Right atrium auricular region (tissue), 2 donors: ENCODE measurements at regions not wholly inside any gene's neighbourhood (a gene's known extent, or its start where the extent isn't known, plus 50 kb on each side); places are given as distances from the start of the nearest gene placed in this dataset.
A peak's percentile ranks its signal among the peaks of the same experiment; 100 is the strongest.

ENCODE experiments used
- DNase-seq: peaks from one replicate; pipeline ENCODE4 v3.0.0-alpha.2; 2019; ENCODE audit warnings: low spot score
- H3K27ac ChIP-seq, 2 donors: fragments of 200-600 bp; sonication (generic); 1 replicate in 1 of 2; 2 replicates in 1 of 2; pipeline ENCODE4 v1.5.1; 2016 to 2019
- H3K27me3 ChIP-seq, 2 donors: fragments of 200-600 bp; sonication (generic); one replicate each; pipeline versions ENCODE4 v1.5.1 to v1.6.0; 2017 to 2019
- H3K36me3 ChIP-seq: fragments of 200-600 bp; sonication (generic); one replicate; pipeline ENCODE4 v1.5.1; 2016
- H3K4me1 ChIP-seq, 2 donors: fragments of 200-600 bp; sonication (generic); one replicate each; pipeline versions ENCODE4 v1.5.1 to v1.6.0; 2017 to 2019
- H3K4me3 ChIP-seq, 2 donors: fragments of 200-600 bp; sonication (generic); 1 replicate in 1 of 2; 2 replicates in 1 of 2; pipeline ENCODE4 v1.5.1; 2017 to 2019; ENCODE audit warnings: mild to moderate bottlenecking in 1 of 2, moderate library complexity in 1 of 2
- H3K9me3 ChIP-seq, 2 donors: fragments of 200-600 bp; sonication (generic); one replicate each; pipeline ENCODE4 v1.5.1; 2019
- TF ChIP-seq, protein P1 (sequence below), 2 donors: fragments of 200-600 bp; sonication (generic); IDR thresholded peaks; one replicate each; pipeline ENCODE4 v1.5.1; 2019; ENCODE audit warnings: antibody characterized with exemption in 2 of 2

DNA sequence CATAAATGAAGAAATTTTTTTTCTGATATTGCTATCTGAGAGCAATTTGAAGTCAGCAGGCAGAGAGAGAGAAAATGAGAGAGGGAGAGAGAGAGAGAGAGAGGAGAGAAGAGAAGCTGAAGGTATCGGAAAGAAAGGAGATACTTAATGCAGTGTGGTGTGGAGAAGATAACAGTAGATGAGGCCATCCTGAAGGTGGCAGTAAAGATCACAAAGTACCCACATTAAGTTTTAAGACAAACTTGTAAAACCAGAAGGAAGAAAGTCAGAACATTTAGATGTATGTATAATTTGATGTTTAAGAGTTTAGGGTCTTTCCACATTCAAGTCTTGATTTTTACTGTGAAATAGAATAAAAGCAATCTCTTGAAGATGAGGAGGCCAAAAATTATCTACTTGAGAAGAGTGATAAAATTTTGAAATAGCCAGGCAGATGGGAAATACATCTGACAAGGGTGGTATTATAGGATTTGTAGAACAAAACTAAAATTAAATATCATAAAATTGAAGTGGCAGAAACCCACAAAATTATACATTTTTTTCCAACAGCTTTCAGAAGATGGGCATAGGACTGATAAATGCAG lies 1753.4 kb downstream of the MRPL39 start:
- no peaks in the 10 kb centered on the region for H3K27me3 ChIP-seq
- H3K27ac ChIP-seq: no peak overlapping the region
- TF ChIP-seq, protein P1, sequence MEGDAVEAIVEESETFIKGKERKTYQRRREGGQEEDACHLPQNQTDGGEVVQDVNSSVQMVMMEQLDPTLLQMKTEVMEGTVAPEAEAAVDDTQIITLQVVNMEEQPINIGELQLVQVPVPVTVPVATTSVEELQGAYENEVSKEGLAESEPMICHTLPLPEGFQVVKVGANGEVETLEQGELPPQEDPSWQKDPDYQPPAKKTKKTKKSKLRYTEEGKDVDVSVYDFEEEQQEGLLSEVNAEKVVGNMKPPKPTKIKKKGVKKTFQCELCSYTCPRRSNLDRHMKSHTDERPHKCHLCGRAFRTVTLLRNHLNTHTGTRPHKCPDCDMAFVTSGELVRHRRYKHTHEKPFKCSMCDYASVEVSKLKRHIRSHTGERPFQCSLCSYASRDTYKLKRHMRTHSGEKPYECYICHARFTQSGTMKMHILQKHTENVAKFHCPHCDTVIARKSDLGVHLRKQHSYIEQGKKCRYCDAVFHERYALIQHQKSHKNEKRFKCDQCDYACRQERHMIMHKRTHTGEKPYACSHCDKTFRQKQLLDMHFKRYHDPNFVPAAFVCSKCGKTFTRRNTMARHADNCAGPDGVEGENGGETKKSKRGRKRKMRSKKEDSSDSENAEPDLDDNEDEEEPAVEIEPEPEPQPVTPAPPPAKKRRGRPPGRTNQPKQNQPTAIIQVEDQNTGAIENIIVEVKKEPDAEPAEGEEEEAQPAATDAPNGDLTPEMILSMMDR (IDR thresholded peaks at IDR 0.05): peak in 1 of 2 donors; percentile 62
- no peaks in the 10 kb centered on the region for H3K36me3 ChIP-seq
- H3K9me3 ChIP-seq: no peaks in the 10 kb centered on the region
- DNase-seq: no peak
- H3K4me1 ChIP-seq: no peaks in the 10 kb centered on the region
- no peak overlapping the region for H3K4me3 ChIP-seq

DNA sequence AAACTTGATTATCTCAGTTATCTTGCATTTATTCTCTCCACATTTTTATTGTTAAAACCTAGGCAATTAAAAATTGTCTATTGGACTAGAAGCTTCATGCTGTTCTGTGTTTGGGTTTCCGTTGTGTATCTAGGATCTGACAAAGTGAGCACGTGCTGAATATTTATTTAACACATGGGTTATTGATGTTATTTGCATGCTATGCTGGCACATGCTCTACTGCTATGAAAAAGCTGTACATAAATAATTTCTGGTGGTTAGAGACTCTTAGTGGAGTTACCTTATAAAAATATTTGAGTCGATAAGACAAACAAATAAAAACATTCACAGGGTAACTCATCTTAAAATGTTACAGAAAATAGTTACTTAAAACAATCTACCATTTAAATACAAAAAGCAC lies 1769.7 kb downstream of the MRPL39 start:
- Histone ChIP-seq H3K4me3 (no peak overlapping the region), H3K4me1 (no peaks in the 10 kb centered on the region), H3K27me3 (no peaks in the 10 kb centered on the region), H3K36me3 (no peaks in the 10 kb centered on the region), H3K27ac (no peak overlapping the region), H3K9me3 (no peaks in the 10 kb centered on the region)
- no peak for DNase-seq
- TF ChIP-seq, protein P1 (IDR thresholded peaks at IDR 0.05): no peak

DNA sequence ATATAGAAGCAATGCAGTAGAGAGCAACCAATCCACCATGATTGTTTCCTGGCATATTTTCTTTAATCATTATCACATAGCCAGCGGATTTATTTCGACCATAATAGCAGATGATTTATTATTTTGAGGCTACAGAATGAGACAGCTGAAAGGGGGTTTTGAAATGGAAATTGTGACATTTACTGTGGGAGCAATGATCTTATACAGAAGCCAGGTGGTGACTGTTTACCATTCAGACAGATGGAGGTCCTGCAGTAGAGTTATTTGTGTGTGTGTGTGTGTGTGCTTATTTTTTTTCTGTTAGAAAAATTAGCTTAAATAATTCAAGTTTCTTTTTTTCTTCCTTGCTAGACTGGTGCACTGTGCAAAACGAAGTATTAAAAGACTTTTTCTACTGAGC lies 1784.5 kb downstream of the MRPL39 start:
- no peak for DNase-seq
- H3K27ac ChIP-seq: no peak overlapping the region
- TF ChIP-seq, protein P1 (IDR thresholded peaks at IDR 0.05): no peak
- H3K9me3 ChIP-seq: no peaks in the 10 kb centered on the region
- H3K27me3 ChIP-seq: no peaks in the 10 kb centered on the region
- H3K4me3 ChIP-seq: no peak overlapping the region
- H3K36me3 ChIP-seq: no peaks in the 10 kb centered on the region
- no peaks in the 10 kb centered on the region for H3K4me1 ChIP-seq

DNA sequence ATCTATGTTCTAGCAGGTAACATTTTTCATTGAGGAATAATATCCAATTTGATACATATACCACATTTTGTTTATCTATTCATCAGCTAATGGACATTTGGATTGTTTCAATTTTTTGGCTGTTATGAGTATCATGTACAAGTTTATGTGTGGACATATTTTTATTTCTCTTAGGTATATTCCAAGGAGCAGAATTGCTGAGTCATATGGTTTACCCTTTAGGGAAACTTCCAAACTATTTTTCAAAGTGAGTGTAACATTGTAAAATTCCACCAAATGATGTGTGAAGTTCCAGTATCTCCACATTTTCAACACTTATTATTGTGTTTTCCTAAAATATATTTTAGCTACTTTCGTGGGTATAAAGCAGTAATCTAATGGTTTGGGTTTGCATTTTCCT lies 1789.9 kb downstream of the MRPL39 start:
- no peaks in the 10 kb centered on the region for H3K27me3 ChIP-seq
- no peak for DNase-seq
- no peaks in the 10 kb centered on the region for H3K4me1 ChIP-seq
- TF ChIP-seq, protein P1 (IDR thresholded peaks at IDR 0.05): no peak
- H3K27ac ChIP-seq: no peak overlapping the region
- H3K36me3 ChIP-seq: no peaks in the 10 kb centered on the region
- no peaks in the 10 kb centered on the region for H3K9me3 ChIP-seq
- no peak overlapping the region for H3K4me3 ChIP-seq

DNA sequence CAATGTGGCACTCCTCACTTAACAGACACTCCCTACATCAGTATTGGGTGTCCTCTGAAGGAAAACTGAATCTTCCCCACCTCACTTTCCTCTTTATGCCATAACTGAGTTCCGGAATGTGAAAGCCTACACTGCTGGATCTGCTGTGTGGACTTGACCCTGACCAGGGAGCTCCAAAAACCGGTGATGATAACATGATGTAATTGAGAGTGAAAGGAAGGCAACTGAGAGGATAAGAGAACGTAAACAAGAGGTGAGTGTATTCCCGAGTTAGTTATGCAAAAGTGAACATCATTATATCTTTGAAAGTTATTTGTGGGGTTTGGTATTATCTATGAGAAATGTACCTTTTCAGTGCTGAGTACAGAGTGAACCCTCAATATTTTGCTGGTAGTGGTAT lies 1794.8 kb downstream of the MRPL39 start:
- no peak for DNase-seq

More for the DNA sequence above, 1794.8 kb downstream of the MRPL39 start:
- H3K27me3 ChIP-seq: no peaks in the 10 kb centered on the region
- no peaks in the 10 kb centered on the region for H3K9me3 ChIP-seq
- H3K4me1 ChIP-seq: no peaks in the 10 kb centered on the region
- TF ChIP-seq, protein P1 (IDR thresholded peaks at IDR 0.05): no peak
- no peak overlapping the region for H3K27ac ChIP-seq
- no peaks in the 10 kb centered on the region for H3K36me3 ChIP-seq
- H3K4me3 ChIP-seq: no peak overlapping the region
